ENCODE measurements at regions not wholly inside any gene's neighbourhood (a gene's known extent, or its start where the extent isn't known, plus 50 kb on each side); places are given as distances from the start of the nearest gene placed in this dataset.

GRCh38 chr18:1464444-1465217 is 560.0 kb downstream of the ADCYAP1 start:
- H3K4me3 ChIP-seq (ENCODE audit: low read length in 2 of 2): no peak overlapping the region
- no peak overlapping the region for H3K27ac ChIP-seq (ENCODE audit: low read depth, low read length)
- H3K36me3 ChIP-seq (ENCODE audit: insufficient read depth, low read length): no peaks in the 10 kb centered on the region
- ChIA-PET CTCF (ENCODE audit: partially characterized antibody) (no interaction called here), POLR2A (ENCODE audit: partially characterized antibody) (no interaction called here)
- H3K27me3 ChIP-seq (ENCODE audit: insufficient read depth, low read length): no peaks in the 10 kb centered on the region
- Mint-ChIP-seq H3K4me3 (no peak overlapping the region), H3K9me3 (peaks cover 0 to 7% (median 3%) of the 10 kb centered on the region in 8 donors), H3K27me3 (no peaks in the 10 kb centered on the region), H3K36me3 (no peaks in the 10 kb centered on the region), H3K4me1 (no peaks in the 10 kb centered on the region), H3K27ac (no peak overlapping the region)
- intact Hi-C loops (cut with micrococcal nuclease): no loop called here
- no peaks in the 10 kb centered on the region for H3K9me3 ChIP-seq (ENCODE audit: control insufficient read depth in 1 of 2, low read length in 2 of 2)
- no peaks in the 10 kb centered on the region for H3K4me1 ChIP-seq (ENCODE audit: insufficient read depth, low read length)
- no peak for DNase-seq

DNA sequence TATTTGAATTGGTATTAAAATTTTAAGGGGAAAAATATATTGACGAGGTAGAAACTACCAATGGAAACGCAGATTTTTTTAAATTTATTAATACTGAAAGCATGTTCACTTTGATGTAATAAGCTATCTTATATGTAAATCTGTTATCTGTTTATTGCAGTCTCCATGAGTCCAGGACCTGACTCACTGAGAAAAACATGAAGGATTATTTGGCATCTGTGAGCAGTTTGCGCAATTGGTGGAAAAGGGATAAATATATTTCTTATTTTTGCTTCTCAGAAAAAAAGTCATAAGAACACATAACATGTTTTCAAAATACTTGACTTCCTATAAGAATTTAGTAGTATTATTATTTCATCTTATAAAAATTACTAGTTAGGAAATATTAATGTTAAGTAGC is 561.4 kb downstream of the ADCYAP1 start:
- POLR2A ChIA-PET (ENCODE audit: partially characterized antibody): no interaction called here
- no peaks in the 10 kb centered on the region for H3K27me3 Mint-ChIP-seq
- H3K27ac Mint-ChIP-seq: no peak overlapping the region
- H3K4me3 Mint-ChIP-seq: no peak overlapping the region
- Histone ChIP-seq H3K36me3 (ENCODE audit: insufficient read depth, low read length) (no peaks in the 10 kb centered on the region), H3K27me3 (ENCODE audit: insufficient read depth, low read length) (no peaks in the 10 kb centered on the region), H3K4me3 (ENCODE audit: low read length in 2 of 2) (no peak overlapping the region), H3K9me3 (ENCODE audit: control insufficient read depth in 1 of 2, low read length in 2 of 2) (no peaks in the 10 kb centered on the region), H3K4me1 (ENCODE audit: insufficient read depth, low read length) (no peaks in the 10 kb centered on the region), H3K27ac (ENCODE audit: low read depth, low read length) (no peak overlapping the region)
- H3K36me3 Mint-ChIP-seq: no peaks in the 10 kb centered on the region
- intact Hi-C loops (cut with micrococcal nuclease): no loop called here
- H3K9me3 Mint-ChIP-seq: peaks cover 0 to 6% (median 3%) of the 10 kb centered on the region in 8 donors
- CTCF ChIA-PET (ENCODE audit: partially characterized antibody): no interaction called here
- no peak for DNase-seq
- H3K4me1 Mint-ChIP-seq: no peaks in the 10 kb centered on the region

GRCh38 chr18:1467461-1467964 is 562.8 kb downstream of the ADCYAP1 start:
- Histone ChIP-seq H3K27me3 (ENCODE audit: insufficient read depth, low read length) (no peaks in the 10 kb centered on the region), H3K27ac (ENCODE audit: low read depth, low read length) (no peak overlapping the region), H3K36me3 (ENCODE audit: insufficient read depth, low read length) (no peaks in the 10 kb centered on the region), H3K4me1 (ENCODE audit: insufficient read depth, low read length) (no peaks in the 10 kb centered on the region), H3K4me3 (ENCODE audit: low read length in 2 of 2) (no peak overlapping the region), H3K9me3 (ENCODE audit: control insufficient read depth in 1 of 2, low read length in 2 of 2) (no peaks in the 10 kb centered on the region)
- ChIA-PET POLR2A (ENCODE audit: partially characterized antibody) (no interaction called here), CTCF (ENCODE audit: partially characterized antibody) (no interaction called here)
- no peak for DNase-seq
- H3K9me3 Mint-ChIP-seq: peaks cover 0 to 6% (median 3%) of the 10 kb centered on the region in 8 donors
- no peaks in the 10 kb centered on the region for H3K4me1 Mint-ChIP-seq
- H3K4me3 Mint-ChIP-seq: no peak overlapping the region
- H3K27ac Mint-ChIP-seq: no peak overlapping the region
- intact Hi-C loops (cut with micrococcal nuclease): no loop called here
- no peaks in the 10 kb centered on the region for H3K36me3 Mint-ChIP-seq
- no peaks in the 10 kb centered on the region for H3K27me3 Mint-ChIP-seq

- Mint-ChIP-seq H3K9me3 (peaks cover 0 to 6% (median 3%) of the 10 kb centered on the region in 8 donors), H3K27me3 (no peaks in the 10 kb centered on the region), H3K36me3 (no peaks in the 10 kb centered on the region), H3K4me1 (no peaks in the 10 kb centered on the region), H3K4me3 (no peak overlapping the region), H3K27ac (no peak overlapping the region)
- DNase-seq: no peak
- Histone ChIP-seq H3K27ac (ENCODE audit: low read depth, low read length) (no peak overlapping the region), H3K4me1 (ENCODE audit: insufficient read depth, low read length) (no peaks in the 10 kb centered on the region), H3K4me3 (ENCODE audit: low read length in 2 of 2) (no peak overlapping the region), H3K27me3 (ENCODE audit: insufficient read depth, low read length) (no peaks in the 10 kb centered on the region), H3K9me3 (ENCODE audit: control insufficient read depth in 1 of 2, low read length in 2 of 2) (no peaks in the 10 kb centered on the region), H3K36me3 (ENCODE audit: insufficient read depth, low read length) (no peaks in the 10 kb centered on the region)
- POLR2A ChIA-PET (ENCODE audit: partially characterized antibody): no interaction called here
- intact Hi-C loops (cut with micrococcal nuclease): no loop called here
- CTCF ChIA-PET (ENCODE audit: partially characterized antibody): no interaction called here
Observed at GRCh38 chr18:1468550-1468949, 563.9 kb downstream of the ADCYAP1 start.

DNA sequence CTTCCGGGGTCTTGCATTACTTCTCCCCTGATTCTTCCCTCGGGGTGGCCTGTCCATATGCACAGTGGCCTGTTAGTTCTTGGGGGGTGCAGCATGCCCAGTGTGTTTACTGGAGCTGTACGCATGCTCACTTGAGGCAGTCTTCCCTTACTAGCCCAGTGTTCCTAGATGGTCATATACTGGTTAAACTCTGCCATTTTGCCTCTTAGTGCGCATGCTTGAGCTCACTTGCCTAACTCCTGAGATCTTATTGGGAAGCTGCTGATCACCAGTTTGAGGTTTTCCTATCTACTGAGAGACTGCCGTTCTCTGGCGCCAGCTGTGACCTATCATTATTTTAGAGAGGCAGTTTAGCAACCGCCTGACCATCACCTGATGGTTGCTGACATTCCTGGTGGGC is 571.2 kb downstream of the ADCYAP1 start:
- POLR2A ChIA-PET (ENCODE audit: partially characterized antibody): no interaction called here
- CTCF ChIA-PET (ENCODE audit: partially characterized antibody): no interaction called here
- intact Hi-C loops (cut with micrococcal nuclease): no loop called here
- Histone ChIP-seq H3K4me1 (ENCODE audit: insufficient read depth, low read length) (no peaks in the 10 kb centered on the region), H3K36me3 (ENCODE audit: insufficient read depth, low read length) (no peaks in the 10 kb centered on the region), H3K4me3 (ENCODE audit: low read length in 2 of 2) (no peak overlapping the region), H3K27ac (ENCODE audit: low read depth, low read length) (no peak overlapping the region), H3K27me3 (ENCODE audit: insufficient read depth, low read length) (no peaks in the 10 kb centered on the region), H3K9me3 (ENCODE audit: control insufficient read depth in 1 of 2, low read length in 2 of 2) (no peaks in the 10 kb centered on the region)
- Mint-ChIP-seq H3K4me1 (no peaks in the 10 kb centered on the region), H3K27ac (no peak overlapping the region), H3K4me3 (no peak overlapping the region), H3K36me3 (no peaks in the 10 kb centered on the region), H3K9me3 (peaks cover 0 to 6% (median 0%) of the 10 kb centered on the region in 8 donors), H3K27me3 (no peaks in the 10 kb centered on the region)
- DNase-seq: no peak

DNA sequence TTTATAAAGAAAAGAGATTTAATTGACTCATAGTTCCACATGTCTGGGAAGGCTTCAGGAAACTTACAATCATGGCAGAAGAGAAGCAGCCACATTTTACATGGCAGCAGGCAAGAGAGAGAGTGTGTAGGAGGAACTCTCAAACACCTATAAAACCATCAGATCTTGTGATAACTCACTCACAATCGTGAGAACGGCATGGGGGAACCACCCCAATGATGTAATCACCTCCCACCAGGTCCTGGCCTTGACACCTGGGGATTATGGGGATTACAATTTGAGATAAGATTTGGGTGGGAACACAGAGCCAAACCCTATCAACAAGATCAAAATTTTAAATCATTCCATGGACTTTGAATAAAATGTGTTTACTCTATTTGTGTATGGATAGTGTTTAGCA is 575.6 kb downstream of the ADCYAP1 start:
- POLR2A ChIA-PET (ENCODE audit: partially characterized antibody): no interaction called here
- no peaks in the 10 kb centered on the region for H3K4me1 Mint-ChIP-seq
- H3K36me3 ChIP-seq (ENCODE audit: insufficient read depth, low read length): no peaks in the 10 kb centered on the region
- peaks cover 0 to 5% (median 1%) of the 10 kb centered on the region in 8 donors for H3K9me3 Mint-ChIP-seq
- CTCF ChIA-PET (ENCODE audit: partially characterized antibody): no interaction called here
- no peak for DNase-seq
- peak overlapping the region in 1 of 7 donors; percentile 68 for H3K27ac Mint-ChIP-seq
- intact Hi-C loops (cut with micrococcal nuclease): no loop called here
- no peaks in the 10 kb centered on the region for H3K27me3 ChIP-seq (ENCODE audit: insufficient read depth, low read length)
- H3K4me3 ChIP-seq (ENCODE audit: low read length in 2 of 2): no peak overlapping the region
- H3K4me3 Mint-ChIP-seq: no peak overlapping the region
- H3K36me3 Mint-ChIP-seq: no peaks in the 10 kb centered on the region
- no peaks in the 10 kb centered on the region for H3K27me3 Mint-ChIP-seq
- H3K4me1 ChIP-seq (ENCODE audit: insufficient read depth, low read length): no peaks in the 10 kb centered on the region
- no peaks in the 10 kb centered on the region for H3K9me3 ChIP-seq (ENCODE audit: control insufficient read depth in 1 of 2, low read length in 2 of 2)
- no peak overlapping the region for H3K27ac ChIP-seq (ENCODE audit: low read depth, low read length)

GRCh38 chr18:1481577-1481976 is 576.9 kb downstream of the ADCYAP1 start:
- Histone ChIP-seq H3K9me3 (ENCODE audit: control insufficient read depth in 1 of 2, low read length in 2 of 2) (no peaks in the 10 kb centered on the region), H3K36me3 (ENCODE audit: insufficient read depth, low read length) (no peaks in the 10 kb centered on the region), H3K27ac (ENCODE audit: low read depth, low read length) (no peak overlapping the region), H3K4me1 (ENCODE audit: insufficient read depth, low read length) (no peaks in the 10 kb centered on the region), H3K4me3 (ENCODE audit: low read length in 2 of 2) (no peak overlapping the region), H3K27me3 (ENCODE audit: insufficient read depth, low read length) (no peaks in the 10 kb centered on the region)
- Mint-ChIP-seq H3K27me3 (no peaks in the 10 kb centered on the region), H3K9me3 (peaks cover 0 to 4% (median 2%) of the 10 kb centered on the region in 8 donors), H3K27ac (no peak overlapping the region), H3K36me3 (no peaks in the 10 kb centered on the region), H3K4me3 (no peak overlapping the region), H3K4me1 (no peaks in the 10 kb centered on the region)
- POLR2A ChIA-PET (ENCODE audit: partially characterized antibody): no interaction called here
- intact Hi-C loops (cut with micrococcal nuclease): no loop called here
- CTCF ChIA-PET (ENCODE audit: partially characterized antibody): no interaction called here
- no peak for DNase-seq
